Adrenal gland (tissue), 5 donors: ENCODE measurements at regions not wholly inside any gene's neighbourhood (a gene's known extent, or its start where the extent isn't known, plus 50 kb on each side); places are given as distances from the start of the nearest gene placed in this dataset.

Source experiments
- CTCF ChIP-seq, 6 experiments: fragments of 450-650 bp in 4 of 6; fragments of 200-600 bp in 2 of 6; sonication (generic) in 1 of 6; IDR thresholded peaks; 1 replicate in 5 of 6; 2 replicates in 1 of 6; pipeline versions ENCODE4 v1.5.1 to v1.8.0; 2016 to 2021; ENCODE audit warnings: antibody characterized with exemption in 6 of 6, mild to moderate bottlenecking in 2 of 6, moderate library complexity in 1 of 6
- POLR2A ChIP-seq, 2 donors: fragments of 450-650 bp; IDR thresholded peaks; one replicate each; pipeline ENCODE4 v1.6.1; 2017; ENCODE audit warnings: antibody characterized with exemption in 2 of 2, mild to moderate bottlenecking in 2 of 2, moderate library complexity in 1 of 2
- donor health status: DM: no; HTN: no; CAD: no.

GRCh38 chr9:113650207-113651131, 186.9 kb downstream of the RGS3 start:
- TF ChIP-seq CTCF (IDR thresholded peaks at IDR 0.05) (no peak), POLR2A (IDR thresholded peaks at IDR 0.05) (no peak)
